Astrocyte (in vitro differentiated cells and primary cell): ENCODE measurements at regions not wholly inside any gene's neighbourhood (a gene's known extent, or its start where the extent isn't known, plus 50 kb on each side); places are given as distances from the start of the nearest gene placed in this dataset.

Experiments
- EZH2 ChIP-seq: IDR thresholded peaks from 2 replicates; pipeline ENCODE4 v1.6.1; 2012; ENCODE audit warnings: mild to moderate bottlenecking, low read length, inconsistent platforms; ENCODE audit not compliant: insufficient read depth
- TF ChIP-seq, protein P1 (sequence below): IDR thresholded peaks from 2 replicates; pipeline ENCODE4 v1.5.1; 2011; ENCODE audit warnings: low read depth, mild to moderate bottlenecking, inconsistent platforms, low read length, moderate library complexity; ENCODE audit not compliant: insufficient read depth

DNA sequence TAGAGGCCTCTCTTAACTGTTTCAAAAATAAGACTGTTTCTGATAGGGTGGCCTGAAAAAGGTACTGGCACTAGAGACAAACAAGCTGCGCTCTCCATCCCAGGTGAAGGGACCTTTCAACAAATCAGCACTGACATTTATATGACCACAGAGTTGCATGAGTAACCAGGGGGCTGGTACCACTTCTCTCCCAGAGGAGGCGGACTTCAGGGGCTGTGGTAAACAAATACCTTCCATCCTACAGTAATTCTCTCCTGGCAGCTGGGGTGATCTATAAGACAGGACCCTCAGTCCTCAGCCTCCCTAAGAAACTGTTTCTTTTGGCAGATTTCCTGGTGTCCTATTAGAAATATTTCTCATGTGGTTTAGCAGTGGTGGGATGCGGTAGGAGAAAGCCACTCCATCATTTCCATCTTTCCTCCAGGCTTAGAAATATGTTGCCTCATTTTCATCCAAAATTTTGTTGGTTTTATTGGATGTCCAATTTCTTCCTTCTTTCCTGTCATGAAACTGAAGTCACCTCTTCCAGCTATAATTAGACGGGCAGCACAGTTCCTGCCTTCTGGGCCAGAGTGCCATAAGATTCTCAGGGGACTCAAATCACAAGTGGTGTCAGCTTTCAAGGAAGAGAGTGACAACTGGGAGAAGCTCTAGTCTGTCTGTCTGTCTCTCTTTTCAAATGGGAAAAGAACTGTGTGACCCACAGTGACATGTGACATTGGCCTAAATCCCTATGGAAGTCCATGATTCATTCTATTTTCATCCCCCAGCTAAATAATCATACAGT lies 96.4 kb downstream of the CYRIA start:
- TF ChIP-seq, protein P1, sequence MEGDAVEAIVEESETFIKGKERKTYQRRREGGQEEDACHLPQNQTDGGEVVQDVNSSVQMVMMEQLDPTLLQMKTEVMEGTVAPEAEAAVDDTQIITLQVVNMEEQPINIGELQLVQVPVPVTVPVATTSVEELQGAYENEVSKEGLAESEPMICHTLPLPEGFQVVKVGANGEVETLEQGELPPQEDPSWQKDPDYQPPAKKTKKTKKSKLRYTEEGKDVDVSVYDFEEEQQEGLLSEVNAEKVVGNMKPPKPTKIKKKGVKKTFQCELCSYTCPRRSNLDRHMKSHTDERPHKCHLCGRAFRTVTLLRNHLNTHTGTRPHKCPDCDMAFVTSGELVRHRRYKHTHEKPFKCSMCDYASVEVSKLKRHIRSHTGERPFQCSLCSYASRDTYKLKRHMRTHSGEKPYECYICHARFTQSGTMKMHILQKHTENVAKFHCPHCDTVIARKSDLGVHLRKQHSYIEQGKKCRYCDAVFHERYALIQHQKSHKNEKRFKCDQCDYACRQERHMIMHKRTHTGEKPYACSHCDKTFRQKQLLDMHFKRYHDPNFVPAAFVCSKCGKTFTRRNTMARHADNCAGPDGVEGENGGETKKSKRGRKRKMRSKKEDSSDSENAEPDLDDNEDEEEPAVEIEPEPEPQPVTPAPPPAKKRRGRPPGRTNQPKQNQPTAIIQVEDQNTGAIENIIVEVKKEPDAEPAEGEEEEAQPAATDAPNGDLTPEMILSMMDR, result no peak
- TF ChIP-seq EZH2, result no peak
